ENCODE measurements at regions not wholly inside any gene's neighbourhood (a gene's known extent, or its start where the extent isn't known, plus 50 kb on each side); places are given as distances from the start of the nearest gene placed in this dataset.

- DNase-seq (ENCODE audit: low spot score) (no peak), ATAC-seq (ENCODE audit: low FRiP score) (no peak)
- TF ChIP-seq CTCF (IDR thresholded peaks at IDR 0.05): no peak
These were observed 507.5 kb upstream of the MAP3K7 start for GRCh38 chr6:91094341-91094740.

GRCh38 chr6:91088976-91089375 is 502.1 kb upstream of the MAP3K7 start:
- DNase-seq (ENCODE audit: low spot score): no peak
- ATAC-seq (ENCODE audit: low FRiP score): no peak
- no peak for TF ChIP-seq CTCF (IDR thresholded peaks at IDR 0.05)

DNA sequence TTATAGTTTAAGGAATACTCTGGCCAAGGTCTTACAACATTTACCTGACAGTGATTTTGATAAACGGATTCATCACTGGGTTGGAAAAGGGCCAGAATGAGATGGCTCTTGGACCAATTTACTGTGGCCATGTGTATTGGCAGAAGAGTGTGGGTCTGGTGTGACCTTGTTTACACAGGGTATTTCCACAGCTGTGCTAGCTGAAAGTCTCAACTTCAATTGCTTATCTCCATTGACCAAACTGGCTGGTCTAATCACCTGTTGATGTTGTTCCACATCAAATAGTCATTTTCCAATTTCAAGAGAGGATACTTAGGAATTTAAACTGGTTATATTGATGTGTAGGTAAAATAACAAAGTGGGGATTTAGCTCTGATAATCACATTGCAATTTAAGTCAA is 501.6 kb upstream of the MAP3K7 start:
- ATAC-seq (ENCODE audit: low FRiP score): no peak
- no peak for DNase-seq (ENCODE audit: low spot score)
- no peak for TF ChIP-seq CTCF (IDR thresholded peaks at IDR 0.05)

DNA sequence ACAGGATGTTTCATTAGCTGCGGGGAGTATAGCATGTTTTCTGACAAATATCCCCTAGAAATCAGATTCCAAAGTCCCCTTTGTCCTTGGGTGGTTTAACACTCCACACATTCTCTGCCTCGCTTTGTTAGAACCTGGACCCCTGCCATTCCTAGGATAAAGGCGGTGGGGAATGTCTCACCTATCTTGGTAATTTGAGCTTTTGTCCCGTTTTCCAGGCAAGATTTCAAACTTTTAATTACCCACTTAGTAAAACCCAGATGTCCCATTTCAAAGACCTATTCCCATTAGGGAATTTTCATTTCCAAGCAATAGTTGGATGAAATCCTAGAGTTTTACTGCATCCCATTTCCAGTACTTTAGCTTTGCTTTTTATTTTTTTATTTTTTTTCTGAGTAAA is 501.0 kb upstream of the MAP3K7 start:
- ATAC-seq (ENCODE audit: low FRiP score) (no peak), DNase-seq (ENCODE audit: low spot score) (no peak)
- TF ChIP-seq CTCF (IDR thresholded peaks at IDR 0.05): no peak

GRCh38 chr6:91083211-91083610 is 496.3 kb upstream of the MAP3K7 start:
- ATAC-seq (ENCODE audit: low FRiP score) (no peak), DNase-seq (ENCODE audit: low spot score) (no peak)
- TF ChIP-seq CTCF (IDR thresholded peaks at IDR 0.05): no peak

DNA sequence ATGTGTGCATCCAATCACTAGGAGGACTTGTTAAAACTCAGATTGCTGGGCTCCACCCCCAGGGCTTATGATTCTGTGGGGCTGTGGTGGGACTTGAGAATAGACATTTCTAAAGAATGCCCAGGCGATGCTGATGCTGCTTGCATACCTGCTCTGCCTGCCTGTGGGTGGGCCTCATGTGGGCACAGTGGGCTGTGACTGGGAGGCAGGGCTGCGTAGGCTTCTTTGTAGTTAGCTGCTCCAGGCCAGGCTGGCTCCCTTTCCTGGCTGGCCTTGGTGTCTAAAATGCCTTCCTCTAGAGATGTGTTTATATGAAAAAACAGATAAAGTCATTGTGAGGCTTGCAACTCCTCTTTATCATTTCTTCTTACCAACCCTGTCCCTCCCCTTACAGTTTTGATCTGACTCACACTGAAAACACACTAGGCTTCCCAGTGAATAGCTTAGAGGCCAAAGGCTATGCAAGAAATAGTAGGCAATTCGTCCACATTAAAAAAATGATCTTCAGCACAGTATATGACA is 495.5 kb upstream of the MAP3K7 start:
- no peak for DNase-seq (ENCODE audit: low spot score)
- no peak for TF ChIP-seq CTCF (IDR thresholded peaks at IDR 0.05)
- peak; percentile 62 for ATAC-seq (ENCODE audit: low FRiP score)

- no peak for TF ChIP-seq CTCF (IDR thresholded peaks at IDR 0.05)
- ATAC-seq (ENCODE audit: low FRiP score): peak; percentile 48
- no peak for DNase-seq (ENCODE audit: low spot score)
These were observed 494.7 kb upstream of the MAP3K7 start for GRCh38 chr6:91081452-91082067.
